ENCODE measurements at regions not wholly inside any gene's neighbourhood (a gene's known extent, or its start where the extent isn't known, plus 50 kb on each side); places are given as distances from the start of the nearest gene placed in this dataset.
"Not testable (repeated sequence)": the region's sequence is repeated elsewhere in the genome, so short reads cannot be mapped to it uniquely, and the experiment has no call there.

- no peak for DNase-seq
Measured at GRCh38 chr6:99219788-99220187, 129.7 kb downstream of the FAXC start.

GRCh38 chr6:99216959-99217358 is 132.5 kb downstream of the FAXC start:
- DNase-seq, result no peak

GRCh38 chr6:99195986-99196655 is 153.4 kb downstream of the FAXC start:
- DNase-seq, result no peak

- no peak for DNase-seq
Measured at GRCh38 chr6:99192561-99192960, 156.9 kb downstream of the FAXC start.

- DNase-seq, result peak in 1 of 2 donors; percentile 5
Measured at GRCh38 chr6:99189823-99190721, 159.4 kb downstream of the FAXC start.

GRCh38 chr6:99187429-99187828 is 162.0 kb downstream of the FAXC start:
- no peak for DNase-seq

GRCh38 chr6:99186417-99186816 is 163.1 kb downstream of the FAXC start:
- no peak for DNase-seq

- no peak for DNase-seq
Measured at GRCh38 chr6:99185525-99185924, 163.9 kb downstream of the FAXC start.

GRCh38 chr6:99184696-99185095 is 164.8 kb downstream of the FAXC start:
- DNase-seq, result no peak

- no peak for DNase-seq
Measured at GRCh38 chr6:99183066-99183465, 166.4 kb downstream of the FAXC start.

- DNase-seq, result no peak
Measured at GRCh38 chr6:99181174-99181573, 168.3 kb downstream of the FAXC start.

- DNase-seq, result no peak
Measured at GRCh38 chr6:99178168-99178567, 171.3 kb downstream of the FAXC start.

- no peak for DNase-seq
Measured at GRCh38 chr6:99177736-99178135, 171.7 kb downstream of the FAXC start.

GRCh38 chr6:99165838-99166237 is 183.6 kb downstream of the FAXC start:
- DNase-seq, result no peak

- DNase-seq, result no peak
Measured at GRCh38 chr6:99152347-99152643, 197.2 kb downstream of the FAXC start.

- DNase-seq, result peak; percentile 28 to 45
Measured at GRCh38 chr6:99151634-99152346, 197.7 kb downstream of the FAXC start.

- no peak for DNase-seq
Measured at GRCh38 chr6:99148761-99149160, 200.7 kb downstream of the FAXC start.

- DNase-seq, result no peak
Measured at GRCh38 chr6:99148111-99148510, 200.4 kb upstream of the FBXL4 start.

- no peak for DNase-seq
Measured at GRCh38 chr6:99147206-99147605, 199.5 kb upstream of the FBXL4 start.

GRCh38 chr6:99146711-99147110 is 199.0 kb upstream of the FBXL4 start:
- DNase-seq, result no peak

- no peak for DNase-seq
Measured at GRCh38 chr6:99145738-99146137, 198.0 kb upstream of the FBXL4 start.

- DNase-seq, result no peak
Measured at GRCh38 chr6:99143108-99143861, 195.5 kb upstream of the FBXL4 start.

GRCh38 chr6:99141906-99142305 is 194.2 kb upstream of the FBXL4 start:
- DNase-seq, result not testable (repeated sequence)
